ENCODE measurements at regions not wholly inside any gene's neighbourhood (a gene's known extent, or its start where the extent isn't known, plus 50 kb on each side); places are given as distances from the start of the nearest gene placed in this dataset.

DNA sequence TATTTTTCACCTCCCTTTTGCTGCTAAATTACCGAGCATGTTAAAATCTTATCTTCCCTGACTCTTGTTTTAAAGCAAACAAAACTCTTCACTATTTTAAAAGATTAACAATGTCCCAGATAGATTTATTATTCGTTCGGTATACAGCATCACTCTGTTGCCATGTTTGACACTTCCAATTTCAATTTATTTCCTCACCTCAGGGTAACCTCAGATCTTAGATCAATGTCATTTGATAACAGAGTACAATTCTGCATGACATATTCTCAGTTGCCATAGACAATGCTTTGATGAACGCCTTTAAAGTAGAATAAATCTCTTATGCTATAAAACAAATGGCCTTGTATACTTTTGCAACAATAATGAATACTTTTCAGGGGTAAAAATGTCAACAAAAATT lies 1078.1 kb upstream of the IGFBP7 start:
- no peak for DNase-seq

DNA sequence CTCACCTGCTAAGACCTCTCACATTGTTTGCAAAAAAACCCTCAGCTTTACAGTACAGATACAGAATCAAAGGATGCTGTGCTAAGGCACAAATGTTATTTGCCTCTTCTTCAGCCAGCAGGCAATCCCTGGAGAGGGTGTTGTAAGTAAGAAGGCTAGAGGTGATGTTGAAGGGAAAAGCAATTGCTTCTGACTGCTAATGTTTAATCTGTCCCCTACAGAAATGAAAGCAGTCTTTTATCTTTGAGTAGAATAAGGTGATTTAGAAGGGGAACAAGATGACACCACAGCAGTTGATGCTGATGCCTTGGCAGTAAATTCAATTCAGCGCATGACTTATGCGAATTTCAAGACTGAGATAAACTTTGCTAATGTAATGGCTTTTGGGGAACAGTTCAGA lies 1064.8 kb upstream of the IGFBP7 start:
- no peak for DNase-seq

DNA sequence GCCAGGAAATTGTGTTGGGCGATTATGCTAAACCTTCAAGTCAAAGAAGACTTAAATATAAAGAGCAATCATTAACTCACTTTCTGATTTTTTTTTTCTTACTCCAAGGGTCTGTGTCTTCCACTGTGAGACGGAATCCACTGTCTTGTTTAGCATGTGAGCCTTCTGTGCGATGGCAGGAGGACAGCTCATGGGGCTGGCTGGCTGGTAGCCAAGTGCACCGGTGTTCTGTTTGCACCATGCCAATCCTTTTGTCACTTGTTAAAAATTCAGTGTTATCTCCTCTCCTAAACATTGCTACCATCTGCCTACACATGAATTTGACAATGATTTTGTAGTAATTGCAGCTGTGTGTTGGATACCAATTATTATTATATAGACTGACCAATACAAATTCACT lies 1056.3 kb upstream of the IGFBP7 start:
- DNase-seq, result no peak

DNA sequence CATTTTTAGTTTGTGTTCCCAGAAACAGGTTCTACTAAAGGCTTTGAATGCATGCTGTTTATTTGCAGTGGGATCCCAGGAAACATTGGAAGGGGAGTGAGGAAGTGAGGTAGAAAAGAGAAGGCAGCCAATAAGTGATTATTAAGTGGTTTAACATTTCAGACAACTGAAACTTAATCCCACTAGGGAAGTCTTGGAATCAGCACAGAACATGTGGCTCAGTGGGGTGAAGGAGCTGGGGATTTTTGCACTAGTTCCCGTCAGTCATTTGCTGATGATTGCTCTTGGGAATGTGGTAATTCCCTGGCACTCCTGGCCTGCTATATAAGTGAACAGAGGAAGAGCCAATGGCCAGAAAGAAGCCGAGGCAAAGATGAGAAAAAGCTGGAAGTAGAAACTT lies 1053.0 kb upstream of the IGFBP7 start:
- DNase-seq, result no peak

DNA sequence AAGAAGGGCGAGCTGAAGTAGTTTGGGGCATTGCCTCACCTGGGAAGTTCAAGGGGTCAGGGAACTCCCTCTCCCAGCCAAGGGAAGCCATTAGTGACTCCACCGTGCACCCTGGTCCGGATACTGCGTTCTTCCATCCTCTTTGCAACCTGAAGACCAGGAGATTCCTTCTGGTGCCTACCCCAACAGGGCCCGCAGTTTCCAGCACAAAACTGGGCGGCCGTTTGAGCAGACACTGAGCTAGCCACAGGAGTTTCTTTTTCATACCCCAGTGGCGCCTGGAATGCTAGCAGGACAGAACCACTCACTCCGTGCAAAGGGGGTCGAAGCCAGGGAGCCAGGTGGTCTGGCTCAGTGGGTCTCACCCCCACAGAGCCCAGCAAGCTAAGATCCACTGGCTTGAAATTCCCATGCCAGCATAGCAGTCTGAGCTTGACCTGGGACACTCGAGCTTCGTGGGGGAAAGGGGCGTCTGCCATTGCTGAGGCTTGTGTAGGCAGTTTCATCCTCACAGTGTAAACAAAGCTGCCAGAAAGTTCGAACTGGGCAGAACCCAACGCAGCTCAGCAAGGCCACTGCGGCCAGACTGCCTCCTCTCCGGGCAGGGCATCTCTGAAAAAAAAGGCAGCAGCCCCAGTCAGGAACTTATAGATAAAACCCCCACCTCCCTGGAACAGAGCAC lies 1039.4 kb upstream of the IGFBP7 start:
- no peak for DNase-seq

DNA sequence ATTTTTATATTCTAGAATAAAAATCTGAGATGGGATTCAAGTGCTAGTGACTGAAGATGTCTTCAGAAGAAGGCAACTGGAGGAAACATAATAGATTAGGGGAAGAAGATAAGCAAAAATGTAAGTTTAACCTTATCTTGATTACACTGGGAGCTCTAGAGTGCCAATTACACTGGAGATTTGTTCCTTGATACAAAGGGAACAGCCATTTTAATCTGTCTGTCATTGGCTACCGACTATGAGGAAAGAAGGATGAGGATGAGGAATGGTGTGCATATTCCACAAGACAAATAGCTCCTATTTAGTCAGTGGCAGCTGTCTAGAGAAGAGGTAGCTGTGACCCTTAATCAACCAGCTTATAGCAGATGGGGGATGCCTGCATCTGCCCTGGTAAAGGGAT lies 1034.5 kb upstream of the IGFBP7 start:
- no peak for DNase-seq

DNA sequence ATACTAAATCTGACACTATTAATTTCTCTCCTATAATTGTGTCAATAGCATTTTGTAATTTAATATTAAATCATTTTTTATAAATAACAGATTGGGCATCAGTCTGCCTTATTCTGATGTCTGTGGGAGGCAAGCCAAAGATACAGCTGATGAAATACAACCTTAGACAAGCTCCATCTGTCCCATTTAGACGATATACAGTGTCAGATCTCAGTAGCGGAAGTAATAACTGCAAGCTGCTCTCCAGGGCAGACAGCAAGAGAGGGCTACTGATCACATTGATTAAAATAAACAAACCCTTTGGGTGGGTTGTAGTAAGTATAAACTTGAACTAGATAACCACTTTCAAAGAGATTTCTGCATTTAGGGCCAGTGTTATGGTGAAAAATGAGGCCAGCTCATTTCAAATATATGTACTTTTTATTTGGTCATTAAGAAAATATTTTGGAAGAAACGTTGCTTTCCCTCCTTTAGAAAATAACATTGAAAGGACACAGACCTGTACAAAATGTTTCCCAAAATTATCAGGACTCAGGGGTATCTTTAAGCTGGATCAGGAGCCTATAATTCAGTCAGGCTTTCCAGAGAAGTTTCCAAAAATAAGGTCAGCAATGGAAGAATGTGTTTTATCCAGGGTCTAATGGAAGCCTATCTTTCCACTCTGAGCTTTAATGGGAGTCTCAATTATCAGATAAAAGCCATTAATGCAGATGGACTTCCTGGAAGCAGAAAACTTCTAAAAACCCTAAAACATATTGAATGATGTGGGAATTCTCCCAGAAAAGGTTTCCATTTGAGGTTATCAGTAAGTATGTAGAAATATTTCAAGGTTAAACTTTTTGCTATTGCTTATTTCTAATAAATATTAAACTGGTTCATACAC lies 1028.8 kb upstream of the IGFBP7 start:
- no peak for DNase-seq

DNA sequence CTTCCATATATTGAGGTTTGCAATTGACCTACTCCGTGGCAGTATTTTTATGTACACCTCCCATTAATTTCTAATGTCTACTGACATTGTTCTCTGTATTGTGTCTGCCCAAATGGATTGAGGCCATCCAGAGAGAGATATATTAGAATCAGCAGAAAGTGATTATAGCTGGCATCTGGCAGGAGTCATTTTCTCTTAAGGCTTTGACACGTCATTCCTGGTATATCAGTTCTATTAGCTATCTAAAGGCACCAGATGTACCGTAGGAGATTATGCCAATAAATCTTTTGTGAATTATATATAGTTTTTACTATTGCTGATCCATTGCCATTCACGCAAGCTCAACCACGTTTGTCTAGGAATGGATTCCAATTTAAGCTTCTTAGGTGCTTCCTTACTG lies 1026.4 kb upstream of the IGFBP7 start:
- no peak for DNase-seq

DNA sequence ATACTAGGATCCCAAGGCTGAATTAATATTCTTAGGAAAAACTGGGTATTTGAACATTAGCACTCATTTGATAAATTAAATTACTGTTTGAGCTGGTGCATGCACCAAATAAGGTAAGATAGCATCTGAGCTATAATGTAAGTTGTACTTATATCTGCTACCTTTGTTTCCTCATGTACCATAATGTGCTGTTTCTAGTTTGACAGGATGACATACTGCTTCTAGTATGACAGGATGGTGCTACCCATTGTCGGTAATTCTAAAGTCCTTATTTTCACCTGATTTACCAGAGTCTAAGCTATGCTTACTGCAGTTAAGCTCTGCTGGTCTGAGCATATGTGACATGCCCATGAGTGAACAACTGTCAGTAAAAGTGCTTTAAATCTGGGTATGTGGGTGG lies 1017.5 kb upstream of the IGFBP7 start:
- DNase-seq, result no peak

DNA sequence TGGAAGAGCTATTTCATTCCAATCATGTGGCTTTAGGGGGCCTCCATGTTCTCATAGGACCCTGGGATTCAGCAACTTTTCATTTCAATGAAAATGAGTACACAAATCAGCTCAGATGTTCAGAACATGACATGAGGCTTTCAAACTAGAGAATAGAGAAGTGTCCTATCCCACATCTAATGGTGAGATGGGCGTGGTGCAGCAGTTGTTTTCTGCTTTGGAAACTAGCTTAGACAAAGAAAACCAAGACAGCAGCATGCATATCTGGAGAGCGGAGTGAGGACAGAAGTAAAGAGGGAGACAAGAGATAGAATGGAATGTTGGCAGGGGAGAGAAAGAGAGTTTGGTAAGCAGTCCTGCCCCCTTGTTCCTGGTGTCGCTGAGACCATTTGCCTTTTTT lies 1009.1 kb upstream of the IGFBP7 start:
- no peak for DNase-seq

DNA sequence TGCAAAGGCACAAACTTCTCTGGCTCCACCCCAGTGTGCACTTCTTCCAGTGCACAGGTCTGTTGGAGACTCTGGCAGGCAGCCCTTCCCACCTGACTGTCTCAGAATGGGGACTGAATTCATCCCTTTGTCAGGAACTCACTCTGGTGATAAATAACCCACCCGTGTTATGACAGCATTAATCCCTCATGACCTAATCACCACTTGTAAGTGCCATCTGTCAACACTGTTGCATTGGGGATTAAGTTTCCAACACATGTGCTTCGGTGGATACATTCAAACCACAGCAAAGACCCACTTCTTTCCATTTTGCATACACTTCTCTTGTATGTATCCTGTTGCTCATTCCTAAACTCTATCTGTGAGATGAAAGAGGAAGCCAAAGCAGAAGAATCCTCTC lies 1002.9 kb upstream of the IGFBP7 start:
- DNase-seq, result no peak

DNA sequence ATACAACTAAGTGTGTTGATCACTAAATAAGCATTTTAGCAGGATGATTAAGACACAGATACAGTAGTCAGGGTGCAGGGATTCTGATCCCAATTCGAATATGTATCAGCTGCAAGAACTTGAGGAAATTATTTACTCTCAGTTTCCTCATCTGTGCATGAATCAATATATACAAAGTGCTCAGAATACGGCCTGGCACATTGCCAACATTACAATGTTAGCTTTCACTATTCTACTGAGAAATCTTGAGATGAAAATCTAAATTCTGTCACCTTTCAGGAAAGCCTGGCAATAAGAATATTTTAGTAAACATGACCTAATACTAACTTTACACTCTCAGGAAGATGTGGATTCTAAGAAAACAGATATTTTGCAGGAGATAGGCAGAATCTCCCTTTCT lies 1001.6 kb upstream of the IGFBP7 start:
- DNase-seq, result no peak

DNA sequence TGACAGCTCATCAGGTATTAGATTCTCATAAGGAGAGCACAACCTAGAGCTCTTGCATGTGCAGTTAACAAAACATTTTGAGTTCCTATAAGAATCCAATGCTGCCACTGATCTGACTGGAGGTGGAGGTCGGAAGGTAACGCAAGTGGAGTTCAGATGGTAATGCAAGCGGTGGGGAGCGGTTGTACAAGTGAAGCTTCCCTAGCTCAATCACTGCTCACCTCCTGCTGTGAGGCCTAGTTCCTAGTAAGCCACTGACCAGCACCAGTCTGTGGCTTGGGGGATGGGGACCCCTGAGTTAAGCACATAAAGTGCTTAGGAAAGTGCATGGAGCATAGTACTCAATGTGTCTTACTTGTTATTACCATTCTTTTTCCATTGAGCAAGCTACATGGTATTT lies 983.2 kb upstream of the IGFBP7 start:
- no peak for DNase-seq

DNA sequence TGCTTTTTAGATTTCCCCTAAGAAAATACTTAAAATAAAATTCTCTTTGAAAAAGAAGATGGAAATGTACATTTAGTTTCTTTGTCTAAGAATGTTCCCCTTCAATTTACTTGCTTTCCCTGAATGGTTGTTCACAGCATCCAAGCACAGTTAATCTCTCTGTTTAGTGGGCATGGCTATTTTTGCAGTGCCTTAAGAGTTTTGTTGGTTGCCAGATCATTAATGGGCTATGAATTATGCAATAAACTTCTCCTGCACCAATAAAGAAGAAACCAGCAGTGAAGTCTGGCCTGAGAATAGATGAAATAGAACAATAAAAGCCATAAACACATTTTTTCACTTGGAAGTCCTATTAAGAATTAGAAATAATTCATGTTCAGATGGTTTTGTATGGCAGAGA lies 980.4 kb upstream of the IGFBP7 start:
- no peak for DNase-seq

DNA sequence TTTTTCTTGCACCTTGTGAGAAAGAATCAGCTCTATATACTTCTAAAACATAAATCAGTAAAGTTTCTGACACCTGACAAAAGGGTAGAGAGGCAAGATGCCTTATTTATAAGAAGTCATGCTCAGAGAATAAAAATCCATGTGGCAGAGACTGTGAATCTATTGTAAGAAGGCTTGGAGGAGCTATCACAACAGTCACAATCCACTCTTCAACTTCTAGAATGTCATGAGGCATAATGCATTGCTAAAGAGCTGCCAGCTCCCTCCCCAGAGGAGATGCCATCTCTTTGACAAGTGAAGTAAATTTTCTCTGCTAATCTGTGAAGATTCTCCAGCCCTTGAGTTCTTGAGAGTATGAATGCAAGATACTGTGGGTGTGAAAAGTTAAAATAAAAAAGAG lies 971.2 kb upstream of the IGFBP7 start:
- DNase-seq, result no peak

DNA sequence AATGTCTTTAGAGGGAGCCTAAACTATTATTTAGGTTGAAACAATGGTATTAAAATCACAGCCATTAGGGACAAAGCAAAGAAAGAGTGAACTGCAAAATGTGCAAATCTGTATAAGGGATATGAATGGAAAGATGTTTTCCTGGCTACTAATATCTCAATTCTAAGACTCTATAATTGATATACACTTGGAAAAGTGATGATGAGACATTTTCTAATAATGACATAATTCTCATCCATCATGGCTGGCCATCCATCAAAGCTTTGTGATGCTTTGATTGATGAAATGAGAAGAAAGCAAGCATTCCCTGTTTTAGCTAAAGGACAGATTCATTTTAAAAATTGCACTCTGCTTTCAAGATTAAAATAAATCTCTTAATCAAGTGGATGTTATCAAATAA lies 965.5 kb upstream of the IGFBP7 start:
- no peak for DNase-seq

DNA sequence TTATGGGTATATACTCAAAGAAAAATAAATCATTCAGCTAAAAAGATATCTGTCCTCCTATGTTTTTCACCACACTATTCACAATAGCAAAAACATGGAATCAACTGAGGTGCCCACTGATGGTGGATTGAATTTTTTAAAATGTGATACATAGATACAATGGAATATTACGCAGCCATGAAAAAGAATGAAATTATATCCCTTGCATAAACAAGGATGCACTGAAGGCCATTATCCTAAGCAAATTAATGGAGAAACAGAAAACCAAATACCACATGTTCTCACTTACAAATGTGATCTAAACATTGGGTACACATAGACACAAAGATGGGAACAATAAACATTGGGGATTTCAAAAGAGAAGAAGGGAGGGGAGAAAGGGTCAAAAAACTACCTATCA lies 964.2 kb upstream of the IGFBP7 start:
- DNase-seq, result no peak

DNA sequence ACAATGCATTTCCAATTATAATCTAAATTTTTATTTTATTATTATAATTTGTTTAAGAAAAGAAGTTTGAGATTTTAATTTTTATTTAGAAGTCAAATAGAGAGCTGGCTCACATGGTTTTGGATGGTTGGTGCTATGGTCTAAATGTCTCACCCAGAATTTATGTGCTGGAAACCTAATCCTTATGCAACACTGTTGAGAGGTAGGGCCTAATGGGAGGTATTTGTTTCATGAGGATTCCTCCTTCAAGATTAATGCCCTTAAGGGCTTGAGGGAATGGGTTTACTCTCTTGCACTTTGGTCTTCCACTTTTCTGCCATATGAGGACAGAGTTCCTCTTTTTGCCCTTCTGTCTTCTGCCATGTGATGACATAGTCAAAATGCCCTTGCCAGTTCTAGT lies 960.5 kb upstream of the IGFBP7 start:
- DNase-seq, result no peak

DNA sequence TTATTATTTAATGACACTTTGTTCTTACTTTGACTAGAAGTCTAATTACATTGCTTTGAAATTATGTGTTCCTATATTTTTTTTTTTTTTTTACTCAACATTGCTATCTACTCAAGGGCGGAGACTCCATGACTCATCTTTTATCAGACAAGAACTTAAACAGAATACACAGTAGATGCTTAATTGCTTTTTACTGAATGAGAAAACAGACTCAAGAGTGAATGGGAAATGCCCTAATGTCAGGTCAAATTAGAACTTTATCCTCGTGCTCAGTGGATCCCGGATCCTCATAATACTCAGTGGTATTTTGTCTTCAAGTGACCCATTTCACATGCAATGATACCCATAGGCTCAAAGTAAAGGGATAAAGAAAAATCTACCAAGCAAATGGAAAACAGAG lies 954.5 kb upstream of the IGFBP7 start:
- DNase-seq, result no peak

DNA sequence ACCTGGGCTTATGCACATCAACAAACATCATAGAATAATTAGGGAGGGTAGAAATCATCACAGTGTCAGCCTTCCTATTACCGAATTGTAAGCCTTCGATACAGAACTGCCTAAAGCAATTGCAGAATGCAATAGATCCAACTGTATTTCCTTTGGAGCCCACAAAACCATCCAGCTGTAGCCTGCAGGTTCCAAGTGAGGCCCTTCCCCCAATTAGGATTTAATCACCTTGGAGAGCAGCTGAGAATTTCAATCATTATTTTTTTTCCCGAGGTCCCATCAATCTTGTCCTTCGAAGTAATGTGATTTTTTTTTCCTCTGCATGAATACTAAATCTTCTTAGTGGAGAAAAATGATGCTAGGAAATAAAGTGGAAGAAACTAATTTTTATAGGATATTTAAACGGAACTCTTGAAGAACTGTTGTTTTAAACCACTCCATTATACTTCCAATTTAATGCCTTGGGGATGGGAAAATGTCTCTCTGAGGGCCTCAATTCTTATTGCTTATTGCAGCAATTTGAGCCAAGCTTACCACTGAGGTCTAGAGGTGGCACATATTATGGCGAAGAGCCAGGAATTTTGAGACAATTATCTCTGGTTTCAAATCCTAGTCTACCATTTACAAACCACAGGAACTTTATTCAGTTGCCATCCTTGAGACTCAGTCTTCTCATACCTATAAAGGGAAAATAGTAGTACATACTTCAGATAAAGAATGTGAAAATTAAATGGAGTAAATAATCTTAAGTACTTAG lies 953.4 kb upstream of the IGFBP7 start:
- DNase-seq, result no peak

DNA sequence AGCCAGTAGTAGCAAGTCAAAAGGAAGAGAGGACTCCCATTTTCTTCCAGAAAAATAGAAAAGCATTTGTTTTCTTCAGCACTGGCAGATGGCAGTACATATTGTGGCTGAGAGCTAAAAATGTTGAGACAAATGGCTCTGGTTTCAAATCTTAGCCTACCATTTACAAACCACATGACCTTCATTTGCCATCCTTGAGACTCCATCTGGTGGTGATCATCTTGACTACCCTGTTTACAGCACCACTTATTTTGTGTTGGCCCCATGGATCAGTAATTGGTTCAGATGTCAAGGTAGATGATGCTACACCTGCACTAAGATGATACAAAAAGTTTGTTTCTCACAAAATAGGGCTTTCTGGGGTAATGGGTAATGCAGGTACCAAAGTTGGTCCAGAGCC lies 951.8 kb upstream of the IGFBP7 start:
- DNase-seq, result no peak

DNA sequence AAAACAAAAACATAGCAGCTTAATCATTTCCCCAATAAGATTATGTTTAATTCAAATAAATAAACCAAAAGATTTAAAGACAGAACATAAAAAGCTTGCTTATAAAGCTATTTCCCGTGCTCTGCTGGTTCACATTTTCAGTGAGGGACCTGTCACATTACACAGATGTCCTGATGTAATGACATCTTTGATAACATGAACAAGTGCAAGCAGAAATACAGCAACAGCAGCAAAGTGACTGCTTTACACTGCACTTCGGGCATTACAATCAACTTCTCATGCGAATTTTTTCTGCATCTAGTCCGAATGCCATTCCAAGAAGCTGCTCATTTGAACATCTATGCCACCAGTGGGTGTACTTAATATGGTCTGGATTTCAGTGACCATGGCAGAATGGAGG lies 940.3 kb upstream of the IGFBP7 start:
- no peak for DNase-seq

DNA sequence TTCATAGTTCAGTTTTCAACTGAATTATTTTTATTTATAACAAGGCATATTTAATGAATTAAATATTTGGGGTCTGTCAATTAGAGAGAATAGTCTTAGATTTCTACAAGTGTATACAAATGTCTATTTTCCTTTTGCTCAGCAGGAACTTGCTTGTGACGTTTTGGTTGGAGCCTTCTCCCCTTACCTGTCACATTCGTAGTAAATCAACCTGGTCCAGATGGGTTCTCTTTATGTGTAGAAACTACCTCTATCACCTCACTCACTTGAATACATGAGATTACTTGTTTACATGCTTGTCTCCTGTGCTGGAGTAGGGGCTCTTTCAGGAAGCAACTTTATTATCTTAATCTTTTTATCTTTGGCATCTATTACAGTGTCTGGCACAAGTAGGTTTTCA lies 938.3 kb upstream of the IGFBP7 start:
- no peak for DNase-seq

DNA sequence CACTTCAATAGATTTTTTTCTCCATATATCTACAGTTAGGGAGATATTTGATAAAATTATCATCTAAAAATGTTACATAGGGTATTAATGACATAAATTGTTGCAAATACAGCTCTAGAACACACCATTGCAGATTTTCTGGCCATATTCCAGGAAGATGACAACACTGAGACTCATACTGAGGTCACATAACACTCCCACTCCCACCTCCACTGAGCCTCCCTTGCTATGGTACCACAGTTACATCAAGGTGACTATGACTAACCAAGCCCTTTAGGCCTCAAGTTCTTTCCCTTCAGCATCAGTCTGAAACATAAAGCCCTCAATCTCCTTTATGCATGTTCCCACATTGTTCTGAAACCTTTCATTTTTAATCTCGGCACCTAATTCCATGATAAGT lies 932.0 kb upstream of the IGFBP7 start:
- DNase-seq, result no peak
